ENCODE measurements at regions not wholly inside any gene's neighbourhood (a gene's known extent, or its start where the extent isn't known, plus 50 kb on each side); places are given as distances from the start of the nearest gene placed in this dataset.

GRCh38 chr1:5812295-5812694 lies 179.9 kb downstream of the NPHP4 start:
- no peak for DNase-seq (ENCODE audit: low spot score)

DNA sequence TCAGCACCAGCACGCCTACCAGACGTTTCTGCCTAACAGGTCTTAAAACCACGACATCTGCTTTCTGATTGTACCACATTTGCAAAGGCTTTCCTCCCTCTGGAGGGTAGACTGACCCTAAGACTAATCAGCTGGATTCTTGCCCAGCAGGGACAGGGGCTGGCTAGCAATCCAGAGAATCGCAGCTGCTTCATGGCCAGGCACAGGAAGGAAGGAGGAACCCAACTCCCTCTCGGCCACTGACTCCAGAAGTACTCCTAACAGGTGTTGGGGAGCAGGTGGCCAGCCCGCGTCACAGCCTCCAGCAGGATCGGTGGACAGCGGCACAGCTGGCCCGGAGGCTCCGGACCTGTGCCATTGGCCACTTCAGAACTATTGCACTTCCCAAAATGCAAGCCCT lies 180.8 kb downstream of the NPHP4 start:
- DNase-seq (ENCODE audit: low spot score), result no peak

DNA sequence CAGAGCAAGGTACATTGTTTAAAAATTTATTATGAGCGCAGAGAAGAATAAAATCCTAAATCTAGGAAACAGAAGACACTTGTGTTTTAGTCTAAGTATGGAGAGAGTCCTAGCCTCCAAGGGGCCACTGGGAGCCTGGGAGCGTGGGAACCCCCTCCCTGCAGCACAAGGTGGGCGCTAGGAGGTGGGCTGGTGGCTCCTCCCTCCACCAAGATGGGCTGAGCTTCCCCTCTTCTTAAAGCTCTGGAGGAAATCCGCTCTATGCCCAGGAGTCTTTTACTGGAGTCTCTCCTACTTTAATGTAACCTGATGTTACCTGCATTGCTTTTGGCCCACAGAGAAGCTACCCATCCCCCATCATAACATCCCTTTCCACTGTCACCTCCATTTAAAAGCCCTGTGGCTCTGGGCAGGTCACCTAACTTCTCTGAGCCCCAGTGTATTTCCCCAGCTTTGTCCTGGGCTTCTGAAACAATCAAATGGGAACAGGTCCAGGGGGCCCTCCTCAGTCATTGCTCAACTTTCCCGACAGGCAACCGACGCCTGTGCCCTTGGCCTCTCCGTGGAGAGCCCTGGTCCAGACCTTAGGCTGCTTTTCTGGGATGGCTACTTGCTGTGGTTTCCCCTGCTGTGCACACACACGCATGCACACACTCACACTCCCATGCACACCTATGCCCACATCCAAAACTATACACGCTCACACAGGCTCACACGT lies 181.5 kb downstream of the NPHP4 start:
- no peak for DNase-seq (ENCODE audit: low spot score)

- DNase-seq (ENCODE audit: low spot score), result no peak
These were observed 182.1 kb downstream of the NPHP4 start for GRCh38 chr1:5810131-5810530.

GRCh38 chr1:5809207-5809788 lies 182.9 kb downstream of the NPHP4 start:
- no peak for DNase-seq (ENCODE audit: low spot score)

GRCh38 chr1:5803851-5804250 lies 188.4 kb downstream of the NPHP4 start:
- DNase-seq (ENCODE audit: low spot score), result no peak

GRCh38 chr1:5802606-5803005 lies 189.6 kb downstream of the NPHP4 start:
- DNase-seq (ENCODE audit: low spot score), result no peak

- DNase-seq (ENCODE audit: low spot score), result no peak
These were observed 193.3 kb downstream of the NPHP4 start for GRCh38 chr1:5798904-5799303.

GRCh38 chr1:5798151-5798730 lies 194.0 kb downstream of the NPHP4 start:
- DNase-seq (ENCODE audit: low spot score), result no peak

- DNase-seq (ENCODE audit: low spot score), result no peak
These were observed 196.2 kb downstream of the NPHP4 start for GRCh38 chr1:5796028-5796427.

DNA sequence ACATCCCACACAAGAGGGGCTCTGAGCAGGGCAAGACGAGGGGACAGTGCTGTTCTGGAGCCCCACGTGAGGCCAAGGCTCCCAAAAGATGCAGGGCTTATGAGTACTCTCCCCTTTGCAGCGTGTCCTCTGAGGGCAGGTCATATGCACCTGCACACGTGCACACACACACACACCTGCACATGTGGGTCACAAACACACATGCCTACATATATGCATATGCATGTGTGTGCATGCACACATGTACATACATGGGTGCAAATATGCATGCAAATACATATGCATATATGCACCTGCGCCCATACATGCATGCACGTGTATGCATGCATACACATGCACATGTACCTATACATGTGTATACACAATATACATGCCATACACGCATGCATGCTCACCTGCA lies 197.9 kb downstream of the NPHP4 start:
- DNase-seq (ENCODE audit: low spot score), result no peak

DNA sequence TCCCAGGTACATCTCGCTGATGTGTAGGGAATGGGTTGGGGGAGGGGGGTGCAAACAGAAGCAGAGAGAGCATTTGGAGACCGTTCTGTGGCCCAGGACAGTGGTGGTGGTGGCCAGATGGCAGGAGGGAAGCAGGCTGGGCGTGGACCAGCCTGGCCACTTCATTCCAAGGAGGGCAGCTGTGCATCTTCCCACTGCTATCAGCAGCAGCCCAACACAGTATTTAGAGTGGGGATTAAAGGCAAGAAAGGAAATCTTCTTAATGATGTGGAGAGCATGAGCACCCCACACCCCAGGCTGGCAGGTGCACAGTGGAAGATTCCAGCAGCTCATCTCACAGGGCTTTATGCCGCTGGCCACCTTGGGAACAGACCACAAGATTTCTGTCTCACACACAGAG lies 198.7 kb downstream of the NPHP4 start:
- no peak for DNase-seq (ENCODE audit: low spot score)

DNA sequence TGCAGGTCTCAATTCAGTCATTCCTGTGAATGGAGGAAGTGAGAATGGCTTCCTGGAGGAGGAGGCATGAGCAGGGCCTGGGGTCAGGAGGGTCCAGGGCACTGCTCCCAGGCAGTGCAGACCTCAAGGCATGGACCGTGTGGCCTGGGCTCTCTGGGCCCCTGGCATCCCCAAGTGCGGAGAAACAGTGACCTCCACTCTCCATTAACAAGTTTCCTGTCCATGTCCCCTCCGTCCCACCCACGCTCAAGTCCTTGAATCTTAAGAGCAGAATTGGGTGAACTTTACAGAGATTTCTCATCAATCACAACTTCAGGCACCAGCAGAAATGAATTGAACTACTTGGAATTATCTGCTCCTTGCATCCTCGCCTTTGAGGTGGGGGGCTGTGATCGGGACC lies 211.1 kb downstream of the NPHP4 start:
- DNase-seq (ENCODE audit: low spot score), result no peak

DNA sequence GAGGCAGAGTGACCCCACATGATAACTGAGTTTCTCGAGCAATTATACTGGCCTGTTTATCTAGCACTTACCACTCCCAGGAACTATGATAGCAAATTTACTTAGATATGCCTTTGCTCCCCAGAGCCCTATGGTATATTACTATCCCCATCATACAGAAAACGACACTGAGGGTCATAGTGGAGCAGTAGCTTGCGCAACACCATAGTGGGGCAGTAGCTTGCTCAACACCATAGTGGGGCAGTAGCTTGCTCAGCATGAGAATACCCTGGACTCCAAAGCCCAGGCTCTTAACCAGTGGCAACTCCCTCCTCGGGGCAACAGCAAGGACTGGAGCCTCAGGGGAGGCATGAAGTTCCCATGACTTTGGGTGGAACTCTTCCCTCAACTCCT lies 211.9 kb downstream of the NPHP4 start:
- no peak for DNase-seq (ENCODE audit: low spot score)

DNA sequence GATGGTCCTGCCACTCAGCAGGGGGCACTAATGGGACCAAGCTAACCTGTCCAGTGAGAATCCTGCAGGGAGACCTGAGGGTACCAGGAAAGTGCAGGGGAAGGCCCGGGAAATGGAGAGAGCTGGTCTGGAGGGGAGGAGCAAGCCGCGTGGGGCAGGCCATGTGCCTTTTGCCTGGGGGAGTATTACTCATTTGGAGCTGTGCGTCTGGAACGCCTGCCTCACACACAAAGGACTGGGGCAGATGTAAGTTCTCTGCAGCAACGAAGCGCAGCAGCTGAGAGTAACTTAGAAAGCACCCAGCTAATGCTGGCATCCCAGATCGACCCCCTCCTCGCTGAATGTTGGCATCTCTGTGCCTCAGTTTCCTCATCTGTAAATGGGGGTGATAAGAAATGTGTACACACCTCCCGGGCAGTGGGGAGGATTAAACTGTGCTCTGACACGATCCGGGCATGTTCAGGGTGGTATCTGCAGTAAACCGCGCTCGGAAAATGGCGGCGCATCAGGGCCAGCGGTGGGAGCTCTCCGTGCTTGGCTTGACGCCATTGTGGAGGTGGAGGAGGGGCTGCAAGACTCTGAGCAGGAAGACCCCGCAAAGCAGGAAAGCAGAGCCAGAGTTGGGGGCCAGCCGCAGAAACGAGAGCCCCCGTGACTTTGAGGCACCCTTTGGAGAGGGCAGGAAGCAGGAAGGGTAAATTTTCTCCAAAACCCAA lies 212.5 kb downstream of the NPHP4 start:
- DNase-seq (ENCODE audit: low spot score), result no peak

DNA sequence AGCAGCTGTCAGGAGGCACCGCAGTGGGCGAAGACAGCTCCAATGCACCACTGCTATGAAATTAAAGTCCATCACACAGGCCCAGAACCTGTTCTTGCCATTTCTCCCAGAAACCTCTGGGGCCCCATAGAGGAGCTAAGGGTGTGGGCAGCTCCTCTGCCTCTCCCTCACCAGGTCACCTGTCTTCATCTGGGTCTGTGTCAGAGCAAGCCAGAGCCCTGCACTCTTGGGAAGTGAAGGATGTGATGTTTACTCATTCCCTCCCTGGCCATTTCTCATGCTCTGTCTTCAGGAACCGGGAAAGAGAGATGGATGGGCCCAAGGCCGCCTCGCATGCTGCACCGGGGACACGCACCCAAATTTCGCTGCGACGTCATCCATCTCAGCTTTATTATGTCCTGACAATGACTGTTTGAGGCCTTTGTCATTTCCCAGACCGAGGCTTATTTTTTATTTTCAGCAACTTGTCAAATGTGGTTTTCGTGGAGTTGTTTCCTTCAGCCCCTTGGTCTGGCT lies 216.1 kb downstream of the NPHP4 start:
- DNase-seq (ENCODE audit: low spot score), result no peak

DNA sequence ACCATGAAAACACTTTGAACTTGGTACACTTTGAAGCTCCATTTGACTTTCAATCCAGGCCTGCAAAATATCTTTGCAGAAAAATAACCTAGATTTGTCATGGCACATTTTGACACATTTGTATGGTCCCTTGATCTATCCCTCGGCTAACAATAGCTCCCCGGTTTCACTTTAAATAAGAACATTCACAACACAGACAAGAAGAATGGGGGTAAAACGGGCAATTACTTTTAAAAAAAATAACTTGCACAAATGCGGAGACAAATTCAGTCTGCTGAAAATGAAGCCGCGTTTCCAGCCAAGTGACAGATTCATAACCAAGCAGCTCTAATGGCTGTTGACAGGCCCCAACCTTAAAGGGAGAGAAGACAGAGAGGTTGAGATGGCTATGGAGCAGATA lies 218.2 kb downstream of the NPHP4 start:
- DNase-seq (ENCODE audit: low spot score), result no peak

- DNase-seq (ENCODE audit: low spot score), result no peak
These were observed 220.4 kb downstream of the NPHP4 start for GRCh38 chr1:5771788-5772187.

DNA sequence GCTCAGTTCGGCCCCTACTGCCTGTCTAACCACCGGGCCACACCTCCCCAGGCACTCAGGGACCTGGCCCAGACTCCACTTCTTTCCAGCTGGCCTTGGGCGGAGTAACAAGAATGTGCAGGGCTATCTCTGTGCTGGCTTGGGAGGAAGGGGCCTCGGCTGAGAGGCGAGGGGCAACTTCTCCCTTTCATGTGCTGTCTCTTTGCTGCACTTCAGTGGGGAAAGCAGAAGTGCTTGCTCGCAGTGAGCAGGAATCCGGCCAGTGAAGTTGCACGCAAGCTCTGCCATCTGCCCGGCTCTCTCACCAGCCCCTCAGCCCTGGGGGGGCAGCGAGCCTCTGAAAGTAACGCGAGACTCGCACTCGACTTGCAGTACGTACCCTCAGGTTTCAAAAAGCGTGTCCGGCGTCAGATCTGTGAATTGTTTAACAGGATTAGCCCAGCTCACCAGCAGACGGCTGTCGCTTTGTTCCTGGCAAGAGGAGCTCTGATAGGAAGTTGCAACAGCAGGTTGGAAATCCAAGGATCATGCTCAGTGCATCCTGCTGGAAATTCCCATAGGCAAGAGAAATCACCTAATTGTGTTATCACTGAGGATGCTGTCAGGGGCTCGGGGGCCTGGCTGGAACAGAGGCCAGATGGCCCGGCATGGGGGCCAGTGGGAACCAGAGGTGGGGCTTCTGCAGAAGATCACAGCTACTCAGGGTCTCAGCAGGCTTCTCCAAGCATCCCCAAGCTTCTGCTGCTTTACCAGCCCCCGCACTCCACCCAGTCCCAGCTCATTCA lies 221.1 kb downstream of the NPHP4 start:
- no peak for DNase-seq (ENCODE audit: low spot score)

DNA sequence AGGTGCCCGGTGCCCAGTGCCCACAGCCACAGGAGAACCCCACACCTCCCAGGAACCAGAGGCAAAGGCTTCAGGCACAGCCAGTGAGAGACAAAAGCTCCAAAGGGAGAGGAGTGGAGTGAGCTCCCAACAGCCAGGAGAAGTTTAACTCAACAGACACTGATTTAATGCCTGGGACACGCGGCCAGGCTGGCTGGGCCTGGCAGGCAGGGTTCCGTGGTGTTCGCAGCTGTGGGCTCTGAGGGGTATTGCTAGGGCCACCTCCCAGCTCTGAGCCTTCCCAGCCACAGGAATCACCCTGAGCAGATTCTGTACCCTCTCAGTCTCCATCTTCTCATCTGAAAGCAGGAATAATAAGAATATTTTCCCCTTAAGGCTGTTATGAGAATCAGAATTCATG lies 222.5 kb downstream of the NPHP4 start:
- DNase-seq (ENCODE audit: low spot score), result no peak

DNA sequence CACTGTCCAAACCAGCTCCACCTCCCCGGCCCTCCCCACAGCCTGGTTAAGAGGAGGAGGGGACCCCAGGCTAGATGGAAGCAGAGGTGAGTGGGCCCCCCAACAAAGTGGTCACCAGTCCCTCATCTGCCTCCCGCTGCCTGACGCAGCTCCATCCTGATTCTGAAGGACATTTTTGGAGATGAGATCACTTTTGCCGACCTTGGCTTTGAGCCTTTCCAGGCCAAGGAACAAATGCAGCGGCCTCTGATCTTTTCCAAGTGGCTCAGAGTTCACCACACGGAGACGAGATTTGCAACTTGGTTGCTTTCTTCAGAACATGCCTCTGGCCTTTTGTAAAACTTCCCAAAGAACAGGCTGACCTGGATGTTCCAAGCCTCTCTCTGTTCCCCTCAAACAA lies 223.1 kb downstream of the NPHP4 start:
- no peak for DNase-seq (ENCODE audit: low spot score)

DNA sequence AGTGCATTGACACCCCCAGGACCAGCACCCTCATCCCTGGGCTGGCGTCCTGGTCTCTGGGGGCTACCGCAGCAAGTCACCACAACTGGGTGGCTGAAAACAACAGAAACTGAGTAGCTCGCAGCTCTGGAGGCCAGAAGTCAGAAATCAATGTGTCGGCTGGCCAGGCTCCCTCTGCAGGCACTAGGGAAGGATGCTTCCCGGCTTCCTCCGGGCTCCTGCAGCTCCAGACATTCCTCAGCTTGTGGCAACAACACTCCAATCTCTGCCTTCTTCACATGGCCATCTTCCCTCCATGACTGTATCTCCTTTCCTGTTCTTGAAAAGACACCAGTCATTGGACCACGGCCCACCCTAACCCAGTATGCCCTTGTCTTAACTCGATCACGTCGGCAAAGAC lies 224.2 kb downstream of the NPHP4 start:
- DNase-seq (ENCODE audit: low spot score), result no peak

Data from hepatic stellate cell (primary cell).